ENCODE measurements at regions not wholly inside any gene's neighbourhood (a gene's known extent, or its start where the extent isn't known, plus 50 kb on each side); places are given as distances from the start of the nearest gene placed in this dataset.

DNA sequence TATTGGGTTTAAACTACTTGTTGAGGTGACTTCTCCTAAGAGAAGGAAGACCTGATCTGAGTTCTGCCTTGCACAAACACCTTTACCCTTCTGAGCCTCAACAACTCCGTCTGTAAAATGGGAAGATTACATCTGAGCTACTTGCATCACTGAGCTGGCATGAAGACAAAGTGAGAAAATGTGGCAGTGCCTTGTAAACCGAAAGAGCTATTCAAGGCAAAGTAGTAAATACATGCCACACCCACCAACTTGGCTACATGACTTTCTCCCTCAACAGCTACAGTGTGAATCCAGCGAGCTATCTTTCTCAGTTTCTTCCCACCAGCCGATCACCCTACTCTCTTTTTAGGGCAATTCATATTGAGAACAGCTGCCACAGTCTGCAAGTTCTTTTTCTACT is 148.3 kb downstream of the FOXB1 start:
- TF ChIP-seq, protein P1, sequence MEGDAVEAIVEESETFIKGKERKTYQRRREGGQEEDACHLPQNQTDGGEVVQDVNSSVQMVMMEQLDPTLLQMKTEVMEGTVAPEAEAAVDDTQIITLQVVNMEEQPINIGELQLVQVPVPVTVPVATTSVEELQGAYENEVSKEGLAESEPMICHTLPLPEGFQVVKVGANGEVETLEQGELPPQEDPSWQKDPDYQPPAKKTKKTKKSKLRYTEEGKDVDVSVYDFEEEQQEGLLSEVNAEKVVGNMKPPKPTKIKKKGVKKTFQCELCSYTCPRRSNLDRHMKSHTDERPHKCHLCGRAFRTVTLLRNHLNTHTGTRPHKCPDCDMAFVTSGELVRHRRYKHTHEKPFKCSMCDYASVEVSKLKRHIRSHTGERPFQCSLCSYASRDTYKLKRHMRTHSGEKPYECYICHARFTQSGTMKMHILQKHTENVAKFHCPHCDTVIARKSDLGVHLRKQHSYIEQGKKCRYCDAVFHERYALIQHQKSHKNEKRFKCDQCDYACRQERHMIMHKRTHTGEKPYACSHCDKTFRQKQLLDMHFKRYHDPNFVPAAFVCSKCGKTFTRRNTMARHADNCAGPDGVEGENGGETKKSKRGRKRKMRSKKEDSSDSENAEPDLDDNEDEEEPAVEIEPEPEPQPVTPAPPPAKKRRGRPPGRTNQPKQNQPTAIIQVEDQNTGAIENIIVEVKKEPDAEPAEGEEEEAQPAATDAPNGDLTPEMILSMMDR (IDR thresholded peaks at IDR 0.05; ENCODE audit: borderline replicate concordance, extremely low read depth, low read length, poor library complexity, severe bottlenecking) = no peak
- TF ChIP-seq EZH2 (IDR thresholded peaks at IDR 0.05; ENCODE audit: borderline replicate concordance, low read depth, low read length, severe bottlenecking) = no peak
